HL-60 (cell line): ENCODE measurements at regions not wholly inside any gene's neighbourhood (a gene's known extent, or its start where the extent isn't known, plus 50 kb on each side); places are given as distances from the start of the nearest gene placed in this dataset.

Experiments used
- DNase-seq, 2 experiments: peaks; one replicate each; pipeline ENCODE4 v3.0.0-alpha.2; 2010 to 2020; ENCODE audit warnings: low read depth in 1 of 2, low spot score in 1 of 2
- H3K27ac ChIP-seq: fragments of 250-450 bp; sonication (Bioruptor Pico); replicated peaks from 2 replicates; pipeline ENCODE4 v1.5.1; 2020; ENCODE audit warnings: mild to moderate bottlenecking, moderate library complexity
- H3K27me3 ChIP-seq: fragments of 250-450 bp; sonication (Bioruptor Pico); 2 replicates; pipeline ENCODE4 v1.5.1; 2021; ENCODE audit warnings: mild to moderate bottlenecking, moderate library complexity; ENCODE audit not compliant: insufficient read depth, poor library complexity, severe bottlenecking
- H3K4me3 ChIP-seq: replicated peaks from 2 replicates; pipeline ENCODE4 v1.5.1; 2011; ENCODE audit warnings: mild to moderate bottlenecking, control low read depth, low read length; ENCODE audit not compliant: insufficient read depth
- GABPA ChIP-seq: IDR thresholded peaks from 2 replicates; pipeline ENCODE4 v1.6.1; 2012; ENCODE audit warnings: low read depth
- POLR2AphosphoS5 ChIP-seq: IDR thresholded peaks from 2 replicates; pipeline ENCODE4 v1.6.1; 2012; ENCODE audit warnings: low read depth
- REST ChIP-seq: IDR thresholded peaks from 2 replicates; pipeline ENCODE4 v1.6.1; 2012; ENCODE audit warnings: low read depth; ENCODE audit not compliant: insufficient replicate concordance
- SPI1 ChIP-seq: IDR thresholded peaks from 2 replicates; pipeline ENCODE4 v1.6.1; 2012; ENCODE audit warnings: low read depth, mild to moderate bottlenecking, borderline replicate concordance
- TF ChIP-seq, protein P1 (sequence below): IDR thresholded peaks from one replicate; pipeline ENCODE4 v1.5.1; 2011; ENCODE audit warnings: low read length, control low read depth, inconsistent platforms; ENCODE audit not compliant: insufficient read depth

DNA sequence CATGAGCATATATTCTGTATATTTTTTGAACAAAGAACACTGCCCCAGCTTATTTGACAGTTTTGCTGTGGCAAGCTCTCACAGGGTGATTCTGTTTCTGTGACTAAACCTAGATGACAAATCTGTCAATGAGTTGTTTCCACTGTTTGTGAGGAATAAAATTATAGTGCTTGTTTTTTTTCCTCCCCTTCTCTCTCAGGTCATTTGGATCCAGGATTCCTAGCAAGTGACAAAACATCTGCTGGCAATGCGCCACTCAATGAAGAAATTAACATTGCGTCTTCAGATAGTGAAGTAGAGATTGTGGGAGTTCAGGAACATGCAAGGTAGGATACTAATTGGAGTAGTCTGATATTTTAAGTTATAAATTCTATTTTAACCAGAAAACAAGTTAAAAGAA lies 149.3 kb downstream of the HAUS1 start:
- no peak for DNase-seq
- no peaks in the 10 kb centered on the region for H3K27me3 ChIP-seq
- H3K27ac ChIP-seq: no peak overlapping the region
- no peak for TF ChIP-seq SPI1
- TF ChIP-seq GABPA: no peak
- TF ChIP-seq POLR2AphosphoS5: no peak
- TF ChIP-seq, protein P1, sequence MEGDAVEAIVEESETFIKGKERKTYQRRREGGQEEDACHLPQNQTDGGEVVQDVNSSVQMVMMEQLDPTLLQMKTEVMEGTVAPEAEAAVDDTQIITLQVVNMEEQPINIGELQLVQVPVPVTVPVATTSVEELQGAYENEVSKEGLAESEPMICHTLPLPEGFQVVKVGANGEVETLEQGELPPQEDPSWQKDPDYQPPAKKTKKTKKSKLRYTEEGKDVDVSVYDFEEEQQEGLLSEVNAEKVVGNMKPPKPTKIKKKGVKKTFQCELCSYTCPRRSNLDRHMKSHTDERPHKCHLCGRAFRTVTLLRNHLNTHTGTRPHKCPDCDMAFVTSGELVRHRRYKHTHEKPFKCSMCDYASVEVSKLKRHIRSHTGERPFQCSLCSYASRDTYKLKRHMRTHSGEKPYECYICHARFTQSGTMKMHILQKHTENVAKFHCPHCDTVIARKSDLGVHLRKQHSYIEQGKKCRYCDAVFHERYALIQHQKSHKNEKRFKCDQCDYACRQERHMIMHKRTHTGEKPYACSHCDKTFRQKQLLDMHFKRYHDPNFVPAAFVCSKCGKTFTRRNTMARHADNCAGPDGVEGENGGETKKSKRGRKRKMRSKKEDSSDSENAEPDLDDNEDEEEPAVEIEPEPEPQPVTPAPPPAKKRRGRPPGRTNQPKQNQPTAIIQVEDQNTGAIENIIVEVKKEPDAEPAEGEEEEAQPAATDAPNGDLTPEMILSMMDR: no peak
- no peak for TF ChIP-seq REST
- no peak overlapping the region for H3K4me3 ChIP-seq

- no peak for DNase-seq
- no peak overlapping the region for H3K27ac ChIP-seq
- H3K27me3 ChIP-seq: no peaks in the 10 kb centered on the region
- TF ChIP-seq, protein P1: no peak
- TF ChIP-seq GABPA (no peak), SPI1 (no peak), POLR2AphosphoS5 (no peak), REST (no peak)
- no peak overlapping the region for H3K4me3 ChIP-seq
These were observed 151.9 kb downstream of the HAUS1 start for GRCh38 chr18:46256078-46256477.

DNA sequence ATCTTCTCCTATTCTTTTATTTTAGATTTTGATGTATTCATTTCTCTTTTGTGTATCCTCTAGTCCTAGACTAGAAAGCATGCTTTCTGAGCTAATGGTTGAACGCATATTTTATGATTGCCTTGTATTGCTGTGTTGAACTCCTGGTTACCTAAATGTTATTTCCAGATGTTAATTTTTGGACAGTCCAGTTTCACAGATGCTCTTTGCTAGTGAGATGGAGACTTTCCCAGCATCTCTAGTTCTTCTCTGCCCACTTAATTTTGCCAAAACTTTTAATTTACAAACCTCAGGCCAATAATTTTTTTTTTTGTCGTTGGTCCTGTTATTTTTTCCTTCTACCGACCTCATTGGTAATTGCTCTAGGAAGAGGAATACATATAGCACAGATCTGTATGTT lies 153.2 kb downstream of the HAUS1 start:
- no peak overlapping the region for H3K4me3 ChIP-seq
- no peak for TF ChIP-seq SPI1
- TF ChIP-seq, protein P1: no peak
- TF ChIP-seq POLR2AphosphoS5: no peak
- TF ChIP-seq GABPA: no peak
- TF ChIP-seq REST: no peak
- no peaks in the 10 kb centered on the region for H3K27me3 ChIP-seq
- no peak overlapping the region for H3K27ac ChIP-seq
- no peak for DNase-seq
